Caco-2 (cell line): ENCODE measurements at regions not wholly inside any gene's neighbourhood (a gene's known extent, or its start where the extent isn't known, plus 50 kb on each side); places are given as distances from the start of the nearest gene placed in this dataset.

Experiments used
- BruUV-seq: library from RNA; stranded (reverse); fragments of 400-500 nt; replicated peaks from 2 replicates; lab custom pipeline; 2021; lab: Mats Ljungman, UMichigan
- CTCF ChIA-PET: fragments of 300-600 bp; sonication (Branson Sonifier 250); formaldehyde crosslinking; loops from one replicate; lab custom pipeline; 2022; ENCODE audit warnings: antibody characterized with exemption; lab: Charles Lee
- POLR2A ChIA-PET: fragments of 300-600 bp; sonication (Branson Sonifier 250); formaldehyde crosslinking; loops from one replicate; lab custom pipeline; 2022; ENCODE audit warnings: antibody characterized with exemption; lab: Charles Lee
- DNase-seq, 2 experiments: peaks; one replicate each; pipeline versions ENCODE4 v3.0.0 to v3.0.0-alpha.2; 2020 to 2022
- H3K27me3 ChIP-seq: replicated peaks from 2 replicates; pipeline ENCODE4 v1.6.0; 2011; ENCODE audit warnings: low read length; ENCODE audit not compliant: control insufficient read depth, insufficient read depth
- H3K36me3 ChIP-seq: 2 replicates; pipeline ENCODE4 v1.5.1; 2011; ENCODE audit warnings: low read length; ENCODE audit not compliant: control insufficient read depth, insufficient read depth
- H3K4me1 ChIP-seq: fragments of 250-450 bp; sonication (Bioruptor Pico); 2 replicates; pipeline ENCODE4 v1.5.1; 2020; ENCODE audit warnings: mild to moderate bottlenecking
- H3K4me3 ChIP-seq: 2 replicates; pipeline ENCODE4 v1.5.1; 2011; ENCODE audit warnings: low read depth, mild to moderate bottlenecking, control low read depth, low read length
- H3K9me3 ChIP-seq: fragments of 250-450 bp; sonication (Bioruptor Pico); 2 replicates; pipeline ENCODE4 v1.5.1; 2020; ENCODE audit warnings: mild to moderate bottlenecking, moderate library complexity
- H3K27ac Mint-ChIP-seq: one replicate; pipeline ENCODE4 v1.8.0; 2022; ENCODE audit warnings: mixed read lengths; ENCODE audit not compliant: unreplicated experiment
- H3K27me3 Mint-ChIP-seq: one replicate; pipeline ENCODE4 v1.8.0; 2022; ENCODE audit warnings: mixed read lengths; ENCODE audit not compliant: insufficient read depth, unreplicated experiment
- H3K36me3 Mint-ChIP-seq: one replicate; pipeline ENCODE4 v1.8.0; 2022; ENCODE audit warnings: mild to moderate bottlenecking, mixed read lengths; ENCODE audit not compliant: insufficient read depth, unreplicated experiment
- H3K4me1 Mint-ChIP-seq: one replicate; pipeline ENCODE4 v1.8.0; 2022; ENCODE audit warnings: low read depth, mixed read lengths; ENCODE audit not compliant: unreplicated experiment
- H3K4me3 Mint-ChIP-seq: one replicate; pipeline ENCODE4 v1.8.0; 2022; ENCODE audit warnings: mild to moderate bottlenecking, moderate library complexity, mixed read lengths; ENCODE audit not compliant: unreplicated experiment
- H3K9me3 Mint-ChIP-seq: one replicate; pipeline ENCODE4 v1.8.0; 2022; ENCODE audit warnings: mixed read lengths; ENCODE audit not compliant: unreplicated experiment
- CTCF ChIP-seq, 2 experiments: fragments of 200-600 bp in 1 of 2; IDR thresholded peaks; 1 replicate in 1 of 2; 2 replicates in 1 of 2; pipeline versions ENCODE4 v1.5.1 to v1.8.0; 2011 to 2022; ENCODE audit warnings: antibody characterized with exemption in 1 of 2, control low read depth in 1 of 2, inconsistent platforms in 1 of 2, low read depth in 1 of 2, low read length in 1 of 2, mild to moderate bottlenecking in 1 of 2, moderate library complexity in 1 of 2; ENCODE audit not compliant: insufficient read depth in 1 of 2, severe bottlenecking in 1 of 2, unreplicated experiment in 1 of 2
- intact Hi-C: fragments of 100-400 bp; cut with micrococcal nuclease; formaldehyde crosslinking; loops from one replicate; pipeline ENCODE4 v1.10.0; 2022; ENCODE audit not compliant: unreplicated experiment

DNA sequence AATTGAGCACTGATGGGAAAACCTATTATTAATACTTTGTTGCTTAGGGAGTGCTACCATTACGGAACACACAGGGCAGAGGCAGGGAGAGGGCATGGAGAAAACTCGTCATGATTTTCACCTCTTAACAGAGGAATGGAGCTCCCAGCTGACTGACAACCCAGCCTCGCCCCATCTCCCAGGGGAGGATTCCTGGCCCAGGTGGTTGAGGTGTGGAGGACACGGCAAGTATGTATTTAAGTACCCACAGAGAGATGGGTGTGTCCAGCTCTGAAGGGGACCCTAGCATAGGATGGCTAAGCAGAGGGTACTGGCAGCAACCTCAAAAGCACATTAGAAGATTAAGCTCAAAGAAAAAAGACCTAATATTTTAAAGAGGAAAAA, 261.9 kb upstream of the MOCS1 start:
- intact Hi-C loops = no loop called here
- H3K4me3 ChIP-seq = no peak overlapping the region
- H3K4me3 Mint-ChIP-seq = no peak overlapping the region
- H3K9me3 ChIP-seq = no peaks in the 10 kb centered on the region
- H3K4me1 Mint-ChIP-seq = no peaks in the 10 kb centered on the region
- DNase-seq = no peak
- ChIA-PET POLR2A (no interaction called here), CTCF (no interaction called here)
- no peaks in the 10 kb centered on the region for H3K4me1 ChIP-seq
- no peak for TF ChIP-seq CTCF (IDR thresholded peaks at IDR 0.05; ENCODE audit: insufficient read depth in 1 of 2, low read depth in 1 of 2, low read length in 1 of 2, severe bottlenecking in 1 of 2, unreplicated experiment in 1 of 2)
- no peaks in the 10 kb centered on the region for H3K36me3 ChIP-seq
- BruUV-seq = no TSS peak
- no peak overlapping the region for H3K27ac Mint-ChIP-seq
- peaks cover 8% of the 10 kb centered on the region for H3K27me3 Mint-ChIP-seq
- H3K9me3 Mint-ChIP-seq = peaks cover 4% of the 10 kb centered on the region
- no peaks in the 10 kb centered on the region for H3K36me3 Mint-ChIP-seq
- H3K27me3 ChIP-seq = no peaks in the 10 kb centered on the region

DNA sequence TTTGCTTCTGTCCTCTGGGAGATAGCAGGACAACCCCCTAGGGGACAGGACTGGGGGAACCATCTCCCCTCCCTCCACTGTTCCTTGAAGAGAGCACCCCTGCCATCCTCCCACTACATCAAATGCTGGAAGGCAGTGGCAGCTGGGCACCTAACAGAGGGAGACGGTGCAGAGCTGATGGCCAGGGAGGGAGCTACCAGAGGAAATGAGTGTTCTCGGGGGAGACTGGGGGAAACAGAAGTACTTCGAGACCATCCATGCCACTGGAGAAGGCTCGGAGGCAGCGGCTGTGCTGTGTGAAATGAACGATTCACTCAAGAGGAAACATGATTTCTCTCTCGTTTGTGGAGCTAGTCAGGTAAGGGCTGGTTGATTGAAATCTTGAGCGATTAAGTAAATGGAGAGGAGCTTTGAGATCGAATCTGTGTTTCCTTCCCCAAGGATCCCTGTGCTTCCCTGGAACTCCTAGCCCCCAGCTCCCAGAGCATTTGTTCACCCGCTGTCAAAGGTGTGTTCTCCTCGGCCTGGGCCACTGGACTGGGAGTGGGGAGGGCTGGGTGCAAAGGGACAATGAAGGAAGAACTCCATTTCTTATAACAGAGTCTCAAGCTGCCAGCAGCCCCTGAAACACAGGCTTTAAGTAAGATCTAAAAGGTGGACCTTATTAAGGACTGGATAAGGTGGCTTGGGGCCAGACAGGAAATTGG, 261.3 kb upstream of the MOCS1 start:
- no TSS peak for BruUV-seq
- Histone ChIP-seq H3K9me3 (no peaks in the 10 kb centered on the region), H3K27me3 (no peaks in the 10 kb centered on the region), H3K36me3 (no peaks in the 10 kb centered on the region), H3K4me1 (no peaks in the 10 kb centered on the region), H3K4me3 (no peak overlapping the region)
- Mint-ChIP-seq H3K4me3 (no peak overlapping the region), H3K27me3 (peaks cover 13% of the 10 kb centered on the region), H3K4me1 (no peaks in the 10 kb centered on the region), H3K27ac (no peak overlapping the region), H3K36me3 (no peaks in the 10 kb centered on the region), H3K9me3 (no peaks in the 10 kb centered on the region)
- no peak for DNase-seq
- ChIA-PET POLR2A (no interaction called here), CTCF (no interaction called here)
- intact Hi-C loops = no loop called here
- TF ChIP-seq CTCF (IDR thresholded peaks at IDR 0.05; ENCODE audit: insufficient read depth in 1 of 2, low read depth in 1 of 2, low read length in 1 of 2, severe bottlenecking in 1 of 2, unreplicated experiment in 1 of 2) = no peak

DNA sequence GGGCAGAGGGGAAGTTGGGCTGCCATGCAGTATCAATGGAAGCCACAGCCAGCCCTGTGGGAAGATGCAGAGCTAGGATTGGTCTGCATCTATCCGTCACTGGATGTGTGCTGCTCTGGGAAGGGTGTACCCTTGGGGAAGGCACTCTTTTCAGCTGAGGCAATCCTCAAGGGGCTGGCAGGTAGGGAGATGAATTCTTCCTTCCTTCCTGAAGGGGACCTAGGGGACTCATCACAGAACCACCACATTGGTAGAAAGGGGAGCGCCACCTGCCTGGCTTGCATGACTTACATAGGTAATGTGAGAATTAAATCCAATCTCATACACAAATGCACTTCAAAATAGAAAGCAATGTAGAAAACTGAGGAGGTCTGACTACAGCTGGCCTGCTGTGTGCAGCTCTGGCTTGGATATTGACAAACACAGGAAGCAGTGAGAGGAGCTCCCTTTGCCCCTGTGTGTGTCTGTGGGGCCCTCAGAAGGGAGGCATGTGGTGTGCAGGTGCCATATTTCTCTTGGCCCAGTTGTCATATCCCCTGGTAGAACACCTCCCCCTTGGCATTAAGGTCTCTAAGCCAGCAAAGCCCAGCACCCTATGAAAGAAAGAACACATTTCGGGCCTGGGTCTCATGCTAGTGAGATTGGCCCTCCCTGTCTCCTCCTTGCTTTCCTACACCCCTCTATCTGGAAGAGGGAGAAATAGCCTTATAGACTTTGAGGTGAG, 260.3 kb upstream of the MOCS1 start:
- POLR2A ChIA-PET = no interaction called here
- peaks cover 13% of the 10 kb centered on the region for H3K27me3 Mint-ChIP-seq
- intact Hi-C loops = no loop called here
- no TSS peak for BruUV-seq
- no peaks in the 10 kb centered on the region for H3K36me3 ChIP-seq
- DNase-seq = no peak
- no peaks in the 10 kb centered on the region for H3K4me1 ChIP-seq
- H3K4me3 Mint-ChIP-seq = no peak overlapping the region
- TF ChIP-seq CTCF (IDR thresholded peaks at IDR 0.05; ENCODE audit: insufficient read depth in 1 of 2, low read depth in 1 of 2, low read length in 1 of 2, severe bottlenecking in 1 of 2, unreplicated experiment in 1 of 2) = no peak
- no peaks in the 10 kb centered on the region; the same call in 1 of the 2 replicates for H3K27me3 ChIP-seq
- H3K4me1 Mint-ChIP-seq = no peaks in the 10 kb centered on the region
- CTCF ChIA-PET = no interaction called here
- no peak overlapping the region for H3K4me3 ChIP-seq
- no peaks in the 10 kb centered on the region for H3K9me3 Mint-ChIP-seq
- H3K36me3 Mint-ChIP-seq = no peaks in the 10 kb centered on the region
- H3K27ac Mint-ChIP-seq = no peak overlapping the region
- no peaks in the 10 kb centered on the region for H3K9me3 ChIP-seq
